B cell (primary cell): ENCODE measurements at regions not wholly inside any gene's neighbourhood (a gene's known extent, or its start where the extent isn't known, plus 50 kb on each side); places are given as distances from the start of the nearest gene placed in this dataset.

ENCODE experiments used
- ATAC-seq: fragments of 200-7000 bp; cut with Tn5 transposase; one replicate; pipeline ENCODE4 v1.10.0; 2021; ENCODE audit warnings: low read depth, mild to moderate bottlenecking, moderate number of reproducible peaks, moderate library complexity
- CTCF ChIA-PET: fragments of 350-600 bp; sonication (Branson Sonifier 250); formaldehyde crosslinking; loops from one replicate; lab custom pipeline; 2021; ENCODE audit warnings: antibody characterized with exemption, inconsistent platforms; lab: Charles Lee
- POLR2A ChIA-PET: fragments of 350-600 bp; sonication (Branson Sonifier 250); formaldehyde crosslinking; loops from one replicate; lab custom pipeline; 2021; ENCODE audit warnings: antibody characterized with exemption; lab: Charles Lee
- DNase-seq: peaks from one replicate; pipeline ENCODE4 v3.0.0; 2013
- H2AFZ ChIP-seq: 2 replicates; pipeline ENCODE4 v1.6.1; 2012; ENCODE audit warnings: mild to moderate bottlenecking, low read depth, low read length; ENCODE audit not compliant: insufficient read depth, poor library complexity, severe bottlenecking
- H3K27ac ChIP-seq, 2 donors: 1 replicate in 1 of 2; 2 replicates in 1 of 2; pipeline ENCODE4 v1.5.1; 2012 to 2013; ENCODE audit warnings: low read length in 2 of 2, mild to moderate bottlenecking in 2 of 2, moderate library complexity in 1 of 2
- H3K27me3 ChIP-seq, 4 experiments: fragments of 200-600 bp in 1 of 4; sonication (generic) in 1 of 4; replicated peaks in 1 of 4; 1 replicate in 2 of 4; 2 replicates in 2 of 4; pipeline versions ENCODE4 v1.6.1 to v1.7.0; 2013 to 2016; ENCODE audit warnings: low read length in 3 of 4, mild to moderate bottlenecking in 2 of 4, mixed read lengths in 1 of 4, moderate library complexity in 1 of 4; ENCODE audit not compliant: insufficient read depth in 4 of 4, control insufficient read depth in 3 of 4; ENCODE audit errors: control extremely low read depth in 1 of 4
- H3K36me3 ChIP-seq, 2 experiments: replicated peaks in 1 of 2; 1 replicate in 1 of 2; 2 replicates in 1 of 2; pipeline versions ENCODE4 v1.6.1 to v1.7.1; 2013; ENCODE audit warnings: low read length in 1 of 2; ENCODE audit not compliant: insufficient read depth in 2 of 2, control insufficient read depth in 1 of 2; ENCODE audit errors: control extremely low read depth in 1 of 2, extremely low read depth in 1 of 2
- H3K4me1 ChIP-seq, 2 donors: fragments of 200-600 bp in 1 of 2; sonication (generic) in 1 of 2; 1 replicate in 1 of 2; 2 replicates in 1 of 2; pipeline versions ENCODE4 v1.5.1 to v1.6.1; 2013 to 2017; ENCODE audit warnings: low read length in 2 of 2; ENCODE audit not compliant: control insufficient read depth in 2 of 2, insufficient read depth in 2 of 2
- H3K4me2 ChIP-seq: replicated peaks from 2 replicates; pipeline ENCODE3; 2012; ENCODE audit warnings: mild to moderate bottlenecking, low read depth, low read length; ENCODE audit not compliant: poor library complexity, severe bottlenecking
- H3K4me3 ChIP-seq, 5 experiments: fragments of 200-600 bp in 1 of 5; sonication (generic) in 1 of 5; 1 replicate in 3 of 5; 2 replicates in 2 of 5; pipeline versions ENCODE4 v1.5.1 to v1.7.0; 2011 to 2016; ENCODE audit warnings: low read length in 4 of 5, mild to moderate bottlenecking in 4 of 5, low read depth in 2 of 5, control low read depth in 1 of 5, moderate library complexity in 1 of 5; ENCODE audit not compliant: insufficient read depth in 1 of 5; ENCODE audit errors: control extremely low read depth in 1 of 5, extremely low read depth in 1 of 5
- H3K79me2 ChIP-seq: fragments of 200-600 bp; sonication (generic); one replicate; pipeline ENCODE4 v1.6.0; 2016; ENCODE audit warnings: low read length; ENCODE audit not compliant: control insufficient read depth, insufficient read depth
- H3K9ac ChIP-seq: fragments of 200-600 bp; sonication (generic); 2 replicates; pipeline ENCODE4 v1.6.1; 2017; ENCODE audit warnings: mild to moderate bottlenecking, low read length, moderate library complexity
- H3K9me3 ChIP-seq, 3 donors: one replicate each; pipeline versions ENCODE4 v1.6.1 to v1.7.1; 2013; ENCODE audit warnings: low read length in 2 of 3; ENCODE audit not compliant: control insufficient read depth in 2 of 3, insufficient read depth in 1 of 3; ENCODE audit errors: control extremely low read depth in 1 of 3
- H4K20me1 ChIP-seq: 2 replicates; pipeline ENCODE4 v1.6.0; 2012; ENCODE audit warnings: mild to moderate bottlenecking, low read length; ENCODE audit not compliant: insufficient read depth, control insufficient read depth, poor library complexity, severe bottlenecking
- H3K27ac Mint-ChIP-seq: one replicate; pipeline ENCODE4 v1.8.0; 2021; ENCODE audit warnings: mixed read lengths
- H3K27me3 Mint-ChIP-seq: one replicate; pipeline ENCODE4 v1.8.0; 2021; ENCODE audit warnings: mixed read lengths
- H3K4me1 Mint-ChIP-seq: one replicate; pipeline ENCODE4 v1.8.0; 2021; ENCODE audit warnings: mixed read lengths
- H3K4me3 Mint-ChIP-seq: one replicate; pipeline ENCODE4 v1.8.0; 2021; ENCODE audit warnings: mixed read lengths
- H3K9me3 Mint-ChIP-seq: one replicate; pipeline ENCODE4 v1.8.0; 2022; ENCODE audit warnings: mixed read lengths; ENCODE audit not compliant: insufficient read depth
- CTCF ChIP-seq: fragments of 200-600 bp; IDR thresholded peaks from one replicate; pipeline ENCODE4 v1.8.0; 2022; ENCODE audit warnings: antibody characterized with exemption, mild to moderate bottlenecking
- EZH2 ChIP-seq: IDR thresholded peaks from 2 replicates; pipeline ENCODE4 v1.6.1; 2012; ENCODE audit warnings: borderline replicate concordance, low read depth, mild to moderate bottlenecking, moderate library complexity, low read length; ENCODE audit not compliant: insufficient read depth, poor library complexity, severe bottlenecking
- WGBS: methylation state at CpG from one replicate; pipeline ENCODE4 v1.1.5; 2013; ENCODE audit warnings: missing lambda C conversion rate; ENCODE audit not compliant: insufficient coverage; 5-methylcytosine and 5-hydroxymethylcytosine counted together
- intact Hi-C: fragments of 100-400 bp; cut with micrococcal nuclease; formaldehyde crosslinking; loops from one replicate; pipeline ENCODE4 v1.10.0; 2022

- no peak overlapping the region for H3K4me3 ChIP-seq
- H3K27me3 Mint-ChIP-seq = peaks cover 15% of the 10 kb centered on the region
- intact Hi-C loops = no loop called here
- H3K4me2 ChIP-seq = no peak overlapping the region
- H3K27me3 ChIP-seq = no peaks in the 10 kb centered on the region
- no peaks in the 10 kb centered on the region for H3K4me1 ChIP-seq
- H3K27ac Mint-ChIP-seq = no peak overlapping the region
- ChIA-PET POLR2A (no interaction called here), CTCF (no interaction called here)
- H3K36me3 ChIP-seq = no peaks in the 10 kb centered on the region
- H2AFZ ChIP-seq = no peak overlapping the region
- no peak overlapping the region for H3K4me3 Mint-ChIP-seq
- DNase-seq (no peak), ATAC-seq (no peak)
- WGBS = no CpG with 5 or more reads among the region's 2 CpGs
- no peaks in the 10 kb centered on the region for H3K9me3 ChIP-seq
- H3K4me1 Mint-ChIP-seq = no peaks in the 10 kb centered on the region
- no peak overlapping the region for H3K9ac ChIP-seq
- no peaks in the 10 kb centered on the region for H3K9me3 Mint-ChIP-seq
- TF ChIP-seq EZH2 = no peak
- no peak for TF ChIP-seq CTCF
- H3K79me2 ChIP-seq = no peaks in the 10 kb centered on the region
- H3K27ac ChIP-seq = no peak overlapping the region
- H4K20me1 ChIP-seq = no peaks in the 10 kb centered on the region
These were observed 170.5 kb upstream of the EMCN start for GRCh38 chr4:100688368-100688767.

- WGBS = 94% methylated on average over 7 of the region's 12 CpGs
- no peak overlapping the region for H2AFZ ChIP-seq
- no peak overlapping the region for H3K9ac ChIP-seq
- no peak for DNase-seq
- ChIA-PET CTCF (no interaction called here), POLR2A (no interaction called here)
- no peaks in the 10 kb centered on the region for H3K27me3 ChIP-seq
- H3K4me3 ChIP-seq = no peak overlapping the region
- no peak overlapping the region for H3K27ac Mint-ChIP-seq
- H3K4me2 ChIP-seq = no peak overlapping the region
- H3K4me3 Mint-ChIP-seq = no peak overlapping the region
- no peaks in the 10 kb centered on the region for H3K9me3 Mint-ChIP-seq
- H3K4me1 ChIP-seq = no peaks in the 10 kb centered on the region
- H3K27ac ChIP-seq = no peak overlapping the region
- H3K9me3 ChIP-seq = no peaks in the 10 kb centered on the region
- no peaks in the 10 kb centered on the region for H3K36me3 ChIP-seq
- no peaks in the 10 kb centered on the region for H4K20me1 ChIP-seq
- H3K27me3 Mint-ChIP-seq = peaks cover 26% of the 10 kb centered on the region
- intact Hi-C loops = no loop called here
- no peaks in the 10 kb centered on the region for H3K79me2 ChIP-seq
- no peaks in the 10 kb centered on the region for H3K4me1 Mint-ChIP-seq
- ATAC-seq = no peak
- TF ChIP-seq CTCF (no peak), EZH2 (no peak)
These were observed 164.8 kb upstream of the EMCN start for GRCh38 chr4:100682477-100683218.
